OCI-LY3 (cell line): ENCODE measurements at regions not wholly inside any gene's neighbourhood (a gene's known extent, or its start where the extent isn't known, plus 50 kb on each side); places are given as distances from the start of the nearest gene placed in this dataset.
"Not testable (repeated sequence)": the region's sequence is repeated elsewhere in the genome, so short reads cannot be mapped to it uniquely, and the experiment has no call there.

ENCODE experiments used
- H2AFZ ChIP-seq: fragments of 200-600, 300-600 bp; shearing (Covaris generic); 2 replicates; pipeline ENCODE4 v1.6.0; 2014; ENCODE audit warnings: antibody characterized with exemption, low read depth, low read length
- H3K27ac ChIP-seq: fragments of 200-600, 300-600 bp; sonication (generic); 2 replicates; pipeline ENCODE4 v1.5.1; 2014; ENCODE audit warnings: mild to moderate bottlenecking, low read length, moderate library complexity, mixed read lengths
- H3K27me3 ChIP-seq: fragments of 200-600, 300-600 bp; sonication (generic); 2 replicates; pipeline ENCODE4 v1.6.1; 2014; ENCODE audit warnings: low read depth, low read length, mixed read lengths
- H3K36me3 ChIP-seq: fragments of 200-600, 300-600 bp; sonication (generic); replicated peaks from 2 replicates; pipeline ENCODE3; 2014; ENCODE audit warnings: low read depth, low read length, mixed read lengths
- H3K4me1 ChIP-seq: fragments of 300-600, 200-600 bp; sonication (generic); 2 replicates; pipeline ENCODE4 v1.6.1; 2014; ENCODE audit warnings: low read length, mixed read lengths
- H3K4me2 ChIP-seq: fragments of 200-600, 300-600 bp; sonication (generic); 2 replicates; pipeline ENCODE4 v1.6.1; 2014; ENCODE audit warnings: low read length, mixed read lengths
- H3K4me3 ChIP-seq: fragments of 300-600, 200-600 bp; sonication (generic); 2 replicates; pipeline ENCODE4 v1.5.1; 2014; ENCODE audit warnings: antibody characterized with exemption, mild to moderate bottlenecking, low read length, moderate library complexity
- H3K79me2 ChIP-seq: fragments of 300-600, 200-600 bp; shearing (Covaris generic); 2 replicates; pipeline ENCODE4 v1.6.1; 2014; ENCODE audit warnings: mild to moderate bottlenecking, low read length, mixed read lengths
- H3K9ac ChIP-seq: fragments of 300-600, 200-600 bp; shearing (Covaris generic); 2 replicates; pipeline ENCODE4 v1.6.0; 2014; ENCODE audit warnings: mild to moderate bottlenecking, low read length, moderate library complexity
- H3K9me3 ChIP-seq: fragments of 200-600, 300-600 bp; shearing (Covaris generic); 2 replicates; pipeline ENCODE4 v1.6.1; 2014; ENCODE audit warnings: low read length, mixed read lengths; ENCODE audit not compliant: insufficient read depth
- H4K20me1 ChIP-seq: fragments of 200-600, 300-600 bp; sonication (generic); 2 replicates; pipeline ENCODE4 v1.6.1; 2016; ENCODE audit warnings: low read length, mixed read lengths; ENCODE audit not compliant: insufficient read depth
- EZH2phosphoT487 ChIP-seq: fragments of 200-600 bp; shearing (Covaris generic); IDR thresholded peaks from 2 replicates; pipeline ENCODE4 v1.6.1; 2018; ENCODE audit warnings: antibody characterized with exemption, mixed run types, low read depth
- TF ChIP-seq, protein P1 (sequence below): fragments of 200-600, 300-600 bp; sonication (generic); IDR thresholded peaks from 2 replicates; pipeline ENCODE4 v1.5.1; 2014; ENCODE audit warnings: antibody characterized with exemption, low read length, low read depth

DNA sequence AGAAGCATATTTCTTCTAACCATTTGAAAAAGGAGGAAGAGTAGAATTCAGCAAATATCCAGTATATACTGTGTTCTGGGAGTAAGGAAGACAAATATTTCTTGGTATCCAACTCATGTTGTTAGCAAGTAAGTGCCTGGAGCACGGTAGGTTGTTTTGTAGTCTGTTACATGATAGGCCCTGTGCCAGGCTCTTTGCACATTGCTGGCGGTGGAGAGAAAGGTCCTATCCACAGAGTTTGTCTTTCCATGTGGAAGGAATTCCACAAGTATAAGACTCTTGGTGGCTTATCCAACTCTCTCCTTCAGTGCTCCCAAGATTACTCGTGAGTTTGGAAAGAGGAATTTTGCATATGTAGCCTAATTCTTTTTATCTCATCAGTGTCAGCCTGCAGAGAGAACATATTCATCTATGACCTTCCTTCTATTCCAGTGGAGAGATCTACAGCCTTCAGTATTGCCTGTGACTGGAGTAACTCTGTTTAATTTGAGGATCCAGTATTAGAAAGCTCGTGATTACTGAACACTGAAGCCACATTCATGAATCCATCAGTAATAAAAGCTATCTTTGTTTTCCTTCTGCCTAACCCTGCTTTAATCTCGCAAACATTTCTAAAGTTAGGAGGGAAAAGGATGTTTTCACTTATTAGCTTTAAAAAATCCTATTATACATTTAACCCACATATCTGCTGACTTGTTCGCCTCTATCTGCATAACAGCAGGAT, 183.9 kb upstream of the CSNK1A1L start:
- Histone ChIP-seq H3K4me3 (no peak overlapping the region), H3K4me2 (no peak overlapping the region), H3K27me3 (no peaks in the 10 kb centered on the region), H4K20me1 (no peaks in the 10 kb centered on the region), H3K79me2 (no peaks in the 10 kb centered on the region), H3K4me1 (no peaks in the 10 kb centered on the region), H3K27ac (no peak overlapping the region), H3K9me3 (no peaks in the 10 kb centered on the region), H2AFZ (no peak overlapping the region), H3K9ac (no peak overlapping the region), H3K36me3 (no peaks in the 10 kb centered on the region)
- no peak for TF ChIP-seq EZH2phosphoT487
- TF ChIP-seq, protein P1, sequence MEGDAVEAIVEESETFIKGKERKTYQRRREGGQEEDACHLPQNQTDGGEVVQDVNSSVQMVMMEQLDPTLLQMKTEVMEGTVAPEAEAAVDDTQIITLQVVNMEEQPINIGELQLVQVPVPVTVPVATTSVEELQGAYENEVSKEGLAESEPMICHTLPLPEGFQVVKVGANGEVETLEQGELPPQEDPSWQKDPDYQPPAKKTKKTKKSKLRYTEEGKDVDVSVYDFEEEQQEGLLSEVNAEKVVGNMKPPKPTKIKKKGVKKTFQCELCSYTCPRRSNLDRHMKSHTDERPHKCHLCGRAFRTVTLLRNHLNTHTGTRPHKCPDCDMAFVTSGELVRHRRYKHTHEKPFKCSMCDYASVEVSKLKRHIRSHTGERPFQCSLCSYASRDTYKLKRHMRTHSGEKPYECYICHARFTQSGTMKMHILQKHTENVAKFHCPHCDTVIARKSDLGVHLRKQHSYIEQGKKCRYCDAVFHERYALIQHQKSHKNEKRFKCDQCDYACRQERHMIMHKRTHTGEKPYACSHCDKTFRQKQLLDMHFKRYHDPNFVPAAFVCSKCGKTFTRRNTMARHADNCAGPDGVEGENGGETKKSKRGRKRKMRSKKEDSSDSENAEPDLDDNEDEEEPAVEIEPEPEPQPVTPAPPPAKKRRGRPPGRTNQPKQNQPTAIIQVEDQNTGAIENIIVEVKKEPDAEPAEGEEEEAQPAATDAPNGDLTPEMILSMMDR: no peak

DNA sequence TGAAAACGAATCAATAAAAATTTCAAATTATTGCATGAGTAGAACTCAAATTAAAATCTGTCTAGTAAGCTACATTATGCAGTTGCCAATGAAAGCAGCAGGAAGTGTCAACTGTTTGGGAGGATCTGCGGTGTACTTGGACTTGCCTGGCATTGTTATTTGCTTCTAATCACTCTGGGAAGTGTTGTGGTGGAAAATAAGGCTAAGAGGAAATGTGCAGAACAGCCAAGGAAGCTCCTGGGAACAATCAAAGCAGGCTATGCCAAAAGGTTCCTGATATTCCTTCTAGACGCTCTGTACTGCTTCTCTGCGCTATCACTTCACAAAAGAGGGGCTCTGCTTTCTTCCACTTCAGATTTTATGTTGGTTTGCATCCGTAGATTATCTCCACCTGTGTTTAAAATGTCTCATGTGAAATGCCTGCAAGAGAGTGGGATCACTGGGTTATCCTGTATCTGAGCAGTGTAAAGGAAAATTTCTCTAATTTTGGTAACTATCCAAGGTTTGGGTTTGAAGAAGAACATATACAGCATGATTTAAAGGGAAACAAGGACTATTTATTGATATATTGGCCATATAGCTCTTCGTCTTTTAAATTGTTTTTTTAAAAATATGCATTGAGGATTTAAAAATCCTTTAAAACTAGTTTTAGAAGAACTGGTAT, 182.7 kb upstream of the CSNK1A1L start:
- no peak overlapping the region for H3K9ac ChIP-seq
- H3K4me1 ChIP-seq: no peaks in the 10 kb centered on the region
- no peak overlapping the region for H3K4me3 ChIP-seq
- no peaks in the 10 kb centered on the region for H4K20me1 ChIP-seq
- H3K27me3 ChIP-seq: no peaks in the 10 kb centered on the region
- no peak overlapping the region for H3K4me2 ChIP-seq
- no peak overlapping the region for H2AFZ ChIP-seq
- H3K9me3 ChIP-seq: no peaks in the 10 kb centered on the region
- TF ChIP-seq EZH2phosphoT487: no peak
- TF ChIP-seq, protein P1: no peak
- no peak overlapping the region for H3K27ac ChIP-seq
- no peaks in the 10 kb centered on the region for H3K36me3 ChIP-seq
- H3K79me2 ChIP-seq: no peaks in the 10 kb centered on the region

DNA sequence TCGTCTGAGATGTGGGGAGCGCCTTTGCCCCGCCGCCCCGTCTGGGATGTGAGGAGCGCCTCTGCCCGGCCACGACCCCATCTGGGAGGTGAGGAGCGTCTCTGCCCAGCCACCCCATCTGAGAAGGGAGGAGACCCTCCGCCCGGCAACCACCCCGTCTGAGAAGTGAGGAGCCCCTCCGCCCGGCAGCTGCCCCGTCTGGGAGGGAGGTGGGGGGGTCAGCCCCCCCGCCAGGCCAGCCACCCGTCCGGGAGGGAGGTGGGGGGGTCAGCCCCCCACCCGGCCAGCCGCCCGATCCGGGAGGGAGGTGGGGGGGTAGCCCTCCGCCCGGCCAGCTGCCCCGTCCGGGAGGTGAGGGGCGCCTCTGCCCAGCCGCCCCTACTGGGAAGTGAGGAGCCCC, 174.8 kb upstream of the CSNK1A1L start:
- H3K9ac ChIP-seq, H3K4me2 ChIP-seq, H3K4me1 ChIP-seq, H3K36me3 ChIP-seq, H3K27me3 ChIP-seq, H3K4me3 ChIP-seq, H3K27ac ChIP-seq, H4K20me1 ChIP-seq, H2AFZ ChIP-seq, H3K79me2 ChIP-seq, H3K9me3 ChIP-seq: not testable (repeated sequence)

DNA sequence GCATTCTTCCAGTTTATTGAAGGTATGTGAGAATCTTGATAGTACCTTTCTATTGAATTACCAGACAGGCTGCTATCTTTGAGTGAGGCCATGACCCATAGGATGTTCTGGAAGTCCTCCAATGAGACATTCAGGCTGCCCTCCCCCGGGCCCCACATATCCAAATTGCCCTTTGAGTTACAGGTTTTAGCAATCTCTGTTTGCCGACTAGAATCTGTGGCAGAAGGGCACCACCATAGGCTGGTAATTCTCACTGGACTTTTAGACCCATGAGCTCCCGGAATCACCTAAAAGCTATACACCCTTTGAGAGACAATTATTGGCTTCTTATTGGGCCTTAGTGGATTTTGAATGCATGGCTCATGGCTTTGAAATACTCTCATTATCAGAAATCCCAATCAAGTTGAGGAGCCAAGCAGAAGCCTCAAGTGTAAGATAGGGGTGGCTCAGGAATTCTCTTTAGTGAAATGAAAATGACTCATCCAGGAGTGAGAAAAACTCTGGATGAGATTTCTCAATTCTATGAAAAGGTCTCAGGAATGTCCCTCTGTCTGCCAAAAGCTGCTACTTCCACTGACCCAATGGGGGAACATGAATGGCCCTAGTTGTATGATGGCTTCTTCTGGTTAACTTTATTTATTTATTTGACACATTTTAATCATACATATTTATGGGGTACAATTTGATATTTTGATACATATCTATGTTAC, 172.1 kb upstream of the CSNK1A1L start:
- H3K4me3 ChIP-seq: no peak overlapping the region
- no peak overlapping the region for H2AFZ ChIP-seq
- no peak overlapping the region for H3K27ac ChIP-seq
- no peaks in the 10 kb centered on the region for H3K36me3 ChIP-seq
- no peaks in the 10 kb centered on the region for H3K27me3 ChIP-seq
- H3K9ac ChIP-seq: no peak overlapping the region
- H3K4me2 ChIP-seq: no peak overlapping the region
- no peaks in the 10 kb centered on the region for H4K20me1 ChIP-seq
- TF ChIP-seq, protein P1: no peak
- TF ChIP-seq EZH2phosphoT487: no peak
- no peaks in the 10 kb centered on the region for H3K4me1 ChIP-seq
- no peaks in the 10 kb centered on the region for H3K79me2 ChIP-seq
- H3K9me3 ChIP-seq: no peaks in the 10 kb centered on the region
